Fibroblast of pulmonary artery (primary cell): ENCODE measurements at regions not wholly inside any gene's neighbourhood (a gene's known extent, or its start where the extent isn't known, plus 50 kb on each side); places are given as distances from the start of the nearest gene placed in this dataset.
A peak's percentile ranks its signal among the peaks of the same experiment; 100 is the strongest.

Experiments
- DNase-seq: peaks from one replicate; pipeline ENCODE4 v3.0.0-alpha.2; 2010; ENCODE audit warnings: low read depth
- H3K4me3 ChIP-seq: replicated peaks from 2 replicates; pipeline ENCODE4 v1.5.1; 2011; ENCODE audit warnings: low read depth, mild to moderate bottlenecking, control low read depth, low read length, moderate library complexity
- TF ChIP-seq, protein P1 (sequence below): IDR thresholded peaks from 2 replicates; pipeline ENCODE4 v1.5.1; 2011; ENCODE audit warnings: mild to moderate bottlenecking, control low read depth, low read length, inconsistent platforms; ENCODE audit errors: missing control alignments

DNA sequence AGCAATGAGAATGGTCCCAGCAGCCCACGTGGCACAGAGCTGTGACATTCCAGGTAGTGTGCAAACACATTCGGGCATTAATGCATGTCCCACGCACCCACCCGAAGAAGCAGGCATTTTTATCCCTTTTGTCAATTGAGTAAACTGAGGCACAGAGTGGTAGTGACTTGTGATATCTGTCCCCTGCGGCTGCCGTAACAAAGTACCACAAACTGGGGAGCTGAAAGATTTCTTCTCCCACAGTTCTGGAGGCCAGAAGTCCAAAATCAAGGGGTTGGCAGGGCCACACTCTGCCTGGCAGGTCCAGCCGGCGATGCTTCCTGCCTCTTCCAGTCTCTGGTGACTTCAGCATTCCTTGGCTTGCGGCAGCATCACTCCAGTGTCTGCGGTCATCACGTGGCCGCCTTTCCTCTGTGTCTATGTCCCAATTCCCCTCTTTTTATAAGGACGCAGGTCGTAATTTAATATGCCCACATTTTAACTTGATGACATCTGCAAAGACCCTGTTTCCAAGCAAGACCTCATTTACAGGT lies 221.9 kb upstream of the GSE1 start:
- no peak for DNase-seq

DNA sequence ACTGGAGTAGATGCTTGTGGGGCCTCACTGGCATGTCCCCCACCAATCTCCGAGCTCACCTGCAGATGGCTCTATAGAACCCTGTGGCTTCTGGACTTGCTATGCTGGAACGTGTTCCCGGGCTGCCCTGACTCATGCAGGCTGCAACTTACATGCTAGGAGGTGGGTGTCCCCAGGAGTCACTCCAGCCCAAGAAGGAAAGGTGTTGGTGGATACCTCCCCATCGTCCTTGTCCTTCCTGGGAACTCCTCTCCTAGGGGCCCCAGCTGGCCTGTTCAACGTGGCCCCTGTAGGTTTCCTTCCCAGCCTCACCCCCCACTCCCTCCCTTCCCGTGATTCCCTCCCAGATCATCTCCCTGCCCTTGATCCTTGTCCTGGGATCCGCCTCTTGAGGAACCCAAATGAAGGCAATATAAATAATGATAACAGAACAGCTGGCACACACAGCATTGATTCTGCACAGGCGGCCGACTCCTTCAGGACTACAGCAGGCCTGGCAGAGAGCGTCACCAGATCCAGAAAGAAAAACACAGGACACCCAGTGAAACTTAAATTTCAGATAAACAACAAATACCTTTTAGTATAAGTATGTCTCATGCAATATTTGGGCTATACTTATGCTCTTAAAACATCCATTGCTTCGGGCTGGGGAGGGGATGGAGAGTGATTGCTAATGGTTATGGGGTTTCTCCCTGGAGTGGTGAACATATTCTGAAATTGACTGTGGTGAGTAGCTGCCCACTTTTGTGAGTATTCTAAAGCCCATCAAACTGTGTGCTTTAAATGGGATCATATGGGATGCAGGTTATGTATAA lies 221.1 kb upstream of the GSE1 start:
- no peak for DNase-seq
- no peak overlapping the region for H3K4me3 ChIP-seq
- TF ChIP-seq, protein P1, sequence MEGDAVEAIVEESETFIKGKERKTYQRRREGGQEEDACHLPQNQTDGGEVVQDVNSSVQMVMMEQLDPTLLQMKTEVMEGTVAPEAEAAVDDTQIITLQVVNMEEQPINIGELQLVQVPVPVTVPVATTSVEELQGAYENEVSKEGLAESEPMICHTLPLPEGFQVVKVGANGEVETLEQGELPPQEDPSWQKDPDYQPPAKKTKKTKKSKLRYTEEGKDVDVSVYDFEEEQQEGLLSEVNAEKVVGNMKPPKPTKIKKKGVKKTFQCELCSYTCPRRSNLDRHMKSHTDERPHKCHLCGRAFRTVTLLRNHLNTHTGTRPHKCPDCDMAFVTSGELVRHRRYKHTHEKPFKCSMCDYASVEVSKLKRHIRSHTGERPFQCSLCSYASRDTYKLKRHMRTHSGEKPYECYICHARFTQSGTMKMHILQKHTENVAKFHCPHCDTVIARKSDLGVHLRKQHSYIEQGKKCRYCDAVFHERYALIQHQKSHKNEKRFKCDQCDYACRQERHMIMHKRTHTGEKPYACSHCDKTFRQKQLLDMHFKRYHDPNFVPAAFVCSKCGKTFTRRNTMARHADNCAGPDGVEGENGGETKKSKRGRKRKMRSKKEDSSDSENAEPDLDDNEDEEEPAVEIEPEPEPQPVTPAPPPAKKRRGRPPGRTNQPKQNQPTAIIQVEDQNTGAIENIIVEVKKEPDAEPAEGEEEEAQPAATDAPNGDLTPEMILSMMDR: no peak

More for the DNA sequence above, 221.9 kb upstream of the GSE1 start:
- TF ChIP-seq, protein P1: no peak
- H3K4me3 ChIP-seq: no peak overlapping the region

DNA sequence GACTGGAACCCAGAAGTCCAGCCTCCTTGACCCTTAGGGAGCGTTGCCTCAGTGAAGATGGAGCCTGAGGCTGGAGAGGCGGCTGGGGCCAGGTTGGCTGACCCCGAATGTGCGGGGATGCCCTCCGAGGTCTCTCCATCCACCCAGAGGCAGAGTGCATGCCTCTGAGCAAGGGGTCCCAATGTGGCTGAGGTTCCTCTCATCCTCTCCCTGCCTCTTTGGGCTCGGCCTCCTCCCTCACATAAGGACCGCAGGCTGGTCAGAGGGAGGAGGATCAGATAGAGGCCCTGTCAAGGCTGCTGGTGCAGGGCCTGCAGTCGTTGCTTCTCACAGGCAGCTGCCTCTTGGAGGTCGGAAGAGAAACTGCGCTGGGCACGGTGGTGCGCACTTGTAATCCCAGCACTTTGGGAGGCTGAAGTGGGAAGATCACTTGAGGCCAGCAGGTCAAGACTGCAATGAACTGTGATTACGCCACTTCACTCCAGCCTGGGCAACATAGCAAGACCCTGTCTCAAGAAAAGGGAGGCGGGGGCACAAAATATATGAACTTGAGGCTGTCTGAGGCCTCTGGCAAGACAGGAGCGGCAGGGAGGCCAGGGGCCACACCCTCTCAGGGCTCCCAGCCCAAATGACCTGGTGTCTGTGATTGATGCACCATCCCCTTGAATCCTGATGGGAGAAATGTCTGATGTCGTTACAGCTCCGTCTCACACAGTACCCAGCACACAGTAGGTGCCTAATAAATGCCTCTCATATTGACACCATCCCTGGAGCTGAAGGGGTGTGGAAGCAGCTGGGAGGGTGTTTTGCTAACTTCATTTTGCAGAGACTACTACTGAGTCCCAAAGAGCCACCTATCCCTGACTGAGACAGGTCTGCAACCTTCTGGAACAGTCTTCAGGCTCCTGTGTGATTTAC lies 220.1 kb upstream of the GSE1 start:
- H3K4me3 ChIP-seq: no peak overlapping the region
- TF ChIP-seq, protein P1: no peak
- DNase-seq: no peak

DNA sequence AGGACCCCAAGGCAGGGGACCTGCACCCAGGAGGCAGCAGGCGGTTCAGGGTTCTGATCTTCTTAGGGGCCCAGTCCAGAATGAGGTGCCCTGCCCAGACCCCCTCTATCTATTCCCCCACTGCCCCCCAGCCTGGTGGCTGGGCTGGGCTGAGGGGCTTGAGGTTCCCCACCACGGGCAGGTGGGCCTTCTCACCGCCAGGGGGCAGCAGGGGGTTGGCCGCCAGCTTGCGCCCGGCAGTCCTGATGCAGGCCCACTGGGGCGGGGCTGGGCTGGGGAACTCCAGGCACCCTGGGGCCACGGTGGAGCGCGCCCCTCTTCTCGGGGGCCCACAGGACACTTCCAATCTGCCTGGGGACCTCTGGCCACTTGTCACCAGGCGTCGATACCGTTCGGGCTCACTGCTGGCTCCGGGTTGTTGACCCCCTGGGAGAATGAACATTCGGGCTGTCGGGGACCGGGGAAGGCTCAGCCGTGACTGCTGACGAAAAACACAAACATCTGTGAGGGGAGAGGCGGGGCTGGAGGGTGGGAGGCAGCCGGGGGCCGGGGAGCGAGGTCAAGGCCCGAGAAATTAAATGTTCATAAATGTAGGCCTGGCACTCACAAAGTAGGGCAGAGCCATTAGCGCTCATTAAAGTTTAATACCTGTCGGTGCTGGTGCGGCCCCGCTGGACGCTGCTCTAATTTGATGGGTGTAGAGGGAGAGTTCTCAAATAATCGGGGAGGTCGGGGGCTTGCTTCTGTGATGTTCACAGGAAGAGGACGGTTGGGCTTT lies 219.3 kb upstream of the GSE1 start:
- H3K4me3 ChIP-seq: no peak overlapping the region
- TF ChIP-seq, protein P1: peak; percentile 68
- peak; percentile 60 for DNase-seq

DNA sequence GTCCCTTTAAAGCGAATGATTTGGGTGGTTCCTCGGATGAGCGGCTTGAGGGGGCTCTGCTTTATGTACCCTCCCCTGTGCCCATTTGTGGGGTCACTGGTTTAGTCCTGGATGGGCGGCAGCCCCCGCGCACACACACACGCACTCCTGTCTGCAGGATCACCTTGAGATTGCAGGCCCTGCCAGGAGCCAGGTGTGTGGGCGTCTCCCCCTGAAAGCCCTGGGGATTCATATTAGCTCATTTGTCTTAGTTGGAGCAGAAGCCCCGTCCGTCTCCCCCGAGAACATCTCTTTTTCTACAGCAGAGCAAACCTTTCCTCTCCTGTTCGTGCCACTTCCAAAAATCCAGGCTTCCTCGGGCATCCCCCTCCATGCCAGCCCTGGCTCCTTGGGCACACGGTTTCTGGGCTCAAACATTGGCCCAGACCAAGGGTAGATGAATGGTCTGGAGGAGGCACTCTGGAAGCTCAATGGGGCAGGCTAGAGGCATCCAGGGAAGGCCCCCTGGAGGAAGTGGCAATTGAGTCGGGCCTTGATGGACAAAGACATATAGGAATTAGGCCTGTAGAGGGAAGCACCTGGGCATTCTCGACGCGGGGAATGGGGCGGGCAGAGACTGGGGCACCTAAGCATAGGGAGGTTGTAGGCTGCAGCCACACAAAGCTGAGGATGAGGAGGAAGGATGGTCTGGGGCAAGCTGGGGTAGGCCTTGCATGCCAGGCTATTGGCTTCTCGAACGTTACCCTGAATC lies 218.5 kb upstream of the GSE1 start:
- TF ChIP-seq, protein P1: no peak
- no peak overlapping the region for H3K4me3 ChIP-seq
- no peak for DNase-seq
